ENCODE measurements at regions not wholly inside any gene's neighbourhood (a gene's known extent, or its start where the extent isn't known, plus 50 kb on each side); places are given as distances from the start of the nearest gene placed in this dataset.

DNA sequence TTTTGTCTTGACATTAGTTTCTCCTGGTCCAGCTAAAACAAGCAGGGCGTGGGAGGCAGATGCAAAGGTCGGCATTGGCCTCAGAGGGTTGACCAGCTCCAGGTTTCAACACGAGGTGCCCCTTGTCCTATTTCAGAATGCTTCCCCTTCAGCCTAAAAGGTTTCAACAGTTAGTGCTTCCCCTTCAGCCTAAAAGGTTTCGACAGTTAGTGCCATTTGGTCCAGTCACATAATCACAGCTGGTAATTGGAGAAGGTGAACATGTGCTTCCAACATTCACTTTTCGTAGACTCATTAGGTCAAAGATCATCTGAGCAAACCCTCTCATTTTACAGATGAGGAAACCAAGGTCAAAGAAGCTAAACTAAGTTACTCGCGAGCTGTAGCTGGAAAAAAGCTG lies 270.3 kb upstream of the MAP3K1 start:
- TF ChIP-seq, protein P1, sequence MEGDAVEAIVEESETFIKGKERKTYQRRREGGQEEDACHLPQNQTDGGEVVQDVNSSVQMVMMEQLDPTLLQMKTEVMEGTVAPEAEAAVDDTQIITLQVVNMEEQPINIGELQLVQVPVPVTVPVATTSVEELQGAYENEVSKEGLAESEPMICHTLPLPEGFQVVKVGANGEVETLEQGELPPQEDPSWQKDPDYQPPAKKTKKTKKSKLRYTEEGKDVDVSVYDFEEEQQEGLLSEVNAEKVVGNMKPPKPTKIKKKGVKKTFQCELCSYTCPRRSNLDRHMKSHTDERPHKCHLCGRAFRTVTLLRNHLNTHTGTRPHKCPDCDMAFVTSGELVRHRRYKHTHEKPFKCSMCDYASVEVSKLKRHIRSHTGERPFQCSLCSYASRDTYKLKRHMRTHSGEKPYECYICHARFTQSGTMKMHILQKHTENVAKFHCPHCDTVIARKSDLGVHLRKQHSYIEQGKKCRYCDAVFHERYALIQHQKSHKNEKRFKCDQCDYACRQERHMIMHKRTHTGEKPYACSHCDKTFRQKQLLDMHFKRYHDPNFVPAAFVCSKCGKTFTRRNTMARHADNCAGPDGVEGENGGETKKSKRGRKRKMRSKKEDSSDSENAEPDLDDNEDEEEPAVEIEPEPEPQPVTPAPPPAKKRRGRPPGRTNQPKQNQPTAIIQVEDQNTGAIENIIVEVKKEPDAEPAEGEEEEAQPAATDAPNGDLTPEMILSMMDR (IDR thresholded peaks at IDR 0.05; ENCODE audit: low read depth, low read length), result no peak
- TF ChIP-seq POLR2A (IDR thresholded peaks at IDR 0.05; ENCODE audit: extremely low read depth, insufficient read length), result no peak
- TF ChIP-seq, protein P2, sequence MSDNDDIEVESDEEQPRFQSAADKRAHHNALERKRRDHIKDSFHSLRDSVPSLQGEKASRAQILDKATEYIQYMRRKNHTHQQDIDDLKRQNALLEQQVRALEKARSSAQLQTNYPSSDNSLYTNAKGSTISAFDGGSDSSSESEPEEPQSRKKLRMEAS (IDR thresholded peaks at IDR 0.05; ENCODE audit: low read depth, low read length), result peak; percentile 85
- TF ChIP-seq MYC (IDR thresholded peaks at IDR 0.05; ENCODE audit: low read depth, low read length), result peak; percentile 82
